ENCODE measurements at regions not wholly inside any gene's neighbourhood (a gene's known extent, or its start where the extent isn't known, plus 50 kb on each side); places are given as distances from the start of the nearest gene placed in this dataset.

GRCh38 chr18:72063001-72063400, 481.1 kb downstream of the CBLN2 start:
- no peak overlapping the region for H3K27ac ChIP-seq
- no peak overlapping the region for H3K4me3 Mint-ChIP-seq
- H3K27me3 Mint-ChIP-seq (ENCODE audit: insufficient read depth, low read depth): no peaks in the 10 kb centered on the region
- H3K4me1 Mint-ChIP-seq: no peaks in the 10 kb centered on the region
- H3K79me2 ChIP-seq (ENCODE audit: low read depth): no peaks in the 10 kb centered on the region
- TF ChIP-seq EZH2phosphoT487 (IDR thresholded peaks at IDR 0.05) (no peak), EZH2 (IDR thresholded peaks at IDR 0.05) (no peak)
- TF ChIP-seq, protein P1, sequence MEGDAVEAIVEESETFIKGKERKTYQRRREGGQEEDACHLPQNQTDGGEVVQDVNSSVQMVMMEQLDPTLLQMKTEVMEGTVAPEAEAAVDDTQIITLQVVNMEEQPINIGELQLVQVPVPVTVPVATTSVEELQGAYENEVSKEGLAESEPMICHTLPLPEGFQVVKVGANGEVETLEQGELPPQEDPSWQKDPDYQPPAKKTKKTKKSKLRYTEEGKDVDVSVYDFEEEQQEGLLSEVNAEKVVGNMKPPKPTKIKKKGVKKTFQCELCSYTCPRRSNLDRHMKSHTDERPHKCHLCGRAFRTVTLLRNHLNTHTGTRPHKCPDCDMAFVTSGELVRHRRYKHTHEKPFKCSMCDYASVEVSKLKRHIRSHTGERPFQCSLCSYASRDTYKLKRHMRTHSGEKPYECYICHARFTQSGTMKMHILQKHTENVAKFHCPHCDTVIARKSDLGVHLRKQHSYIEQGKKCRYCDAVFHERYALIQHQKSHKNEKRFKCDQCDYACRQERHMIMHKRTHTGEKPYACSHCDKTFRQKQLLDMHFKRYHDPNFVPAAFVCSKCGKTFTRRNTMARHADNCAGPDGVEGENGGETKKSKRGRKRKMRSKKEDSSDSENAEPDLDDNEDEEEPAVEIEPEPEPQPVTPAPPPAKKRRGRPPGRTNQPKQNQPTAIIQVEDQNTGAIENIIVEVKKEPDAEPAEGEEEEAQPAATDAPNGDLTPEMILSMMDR (IDR thresholded peaks at IDR 0.05): no peak
- no peak for DNase-seq (ENCODE audit: low spot score)
- no peak overlapping the region for H3K27ac Mint-ChIP-seq
- no peak overlapping the region for H3K4me2 ChIP-seq
- H3K9me3 ChIP-seq (ENCODE audit: low read depth): no peaks in the 10 kb centered on the region
- H2AFZ ChIP-seq (replicated peaks): no peak overlapping the region
- H3F3A ChIP-seq (ENCODE audit: low read depth): no peaks in the 10 kb centered on the region
- H3K4me1 ChIP-seq: no peaks in the 10 kb centered on the region
- no peaks in the 10 kb centered on the region for H3K27me3 ChIP-seq
- H3K9ac ChIP-seq: no peak overlapping the region
- no peaks in the 10 kb centered on the region for H3K36me3 Mint-ChIP-seq
- no peaks in the 10 kb centered on the region for H3K9me3 Mint-ChIP-seq
- no peaks in the 10 kb centered on the region for H4K20me1 ChIP-seq (ENCODE audit: low read depth)
- no peaks in the 10 kb centered on the region for H3K36me3 ChIP-seq
- no peak overlapping the region for H3K4me3 ChIP-seq

DNA sequence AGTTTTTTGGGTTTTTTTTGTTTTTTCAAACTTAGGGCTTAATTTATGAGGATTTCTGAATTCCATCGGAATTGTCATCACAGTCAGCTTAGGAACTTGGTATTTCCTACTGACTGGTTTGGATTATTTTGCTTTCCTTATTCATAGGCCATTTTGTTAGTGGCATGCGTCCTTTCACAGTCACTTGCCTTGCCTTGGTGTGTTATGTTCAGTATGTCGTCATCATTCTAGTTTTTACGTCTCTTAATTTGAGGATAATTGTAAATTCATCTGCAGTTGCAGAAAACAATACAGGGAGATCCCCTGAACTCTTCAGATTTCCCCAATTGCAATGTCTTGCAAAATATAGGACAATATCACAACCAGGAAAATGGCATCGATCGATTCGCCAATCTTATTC, 485.3 kb downstream of the CBLN2 start:
- H3K9me3 ChIP-seq (ENCODE audit: low read depth): no peaks in the 10 kb centered on the region
- DNase-seq (ENCODE audit: low spot score): no peak
- H3K4me2 ChIP-seq: no peak overlapping the region
- H3K4me1 ChIP-seq: no peaks in the 10 kb centered on the region
- no peaks in the 10 kb centered on the region for H3K36me3 Mint-ChIP-seq
- no peaks in the 10 kb centered on the region for H3K9me3 Mint-ChIP-seq
- no peak overlapping the region for H3K9ac ChIP-seq
- no peaks in the 10 kb centered on the region for H3K36me3 ChIP-seq
- TF ChIP-seq EZH2phosphoT487 (IDR thresholded peaks at IDR 0.05): no peak
- TF ChIP-seq EZH2 (IDR thresholded peaks at IDR 0.05): no peak
- TF ChIP-seq, protein P1 (IDR thresholded peaks at IDR 0.05): no peak
- H3K27ac Mint-ChIP-seq: no peak overlapping the region
- H3K79me2 ChIP-seq (ENCODE audit: low read depth): no peaks in the 10 kb centered on the region
- no peaks in the 10 kb centered on the region for H3K27me3 ChIP-seq
- no peak overlapping the region for H3K4me3 Mint-ChIP-seq
- H2AFZ ChIP-seq (replicated peaks): no peak overlapping the region
- H4K20me1 ChIP-seq (ENCODE audit: low read depth): no peaks in the 10 kb centered on the region
- H3K4me1 Mint-ChIP-seq: no peaks in the 10 kb centered on the region
- H3K4me3 ChIP-seq: no peak overlapping the region
- H3F3A ChIP-seq (ENCODE audit: low read depth): no peaks in the 10 kb centered on the region
- H3K27me3 Mint-ChIP-seq (ENCODE audit: insufficient read depth, low read depth): no peaks in the 10 kb centered on the region
- H3K27ac ChIP-seq: no peak overlapping the region

GRCh38 chr18:72056171-72056570, 488.0 kb downstream of the CBLN2 start:
- H3K27me3 Mint-ChIP-seq (ENCODE audit: insufficient read depth, low read depth): no peaks in the 10 kb centered on the region
- Histone ChIP-seq H3K4me2 (no peak overlapping the region), H3K9ac (no peak overlapping the region), H3K4me3 (no peak overlapping the region), H2AFZ (replicated peaks) (no peak overlapping the region), H3K9me3 (ENCODE audit: low read depth) (no peaks in the 10 kb centered on the region), H4K20me1 (ENCODE audit: low read depth) (no peaks in the 10 kb centered on the region), H3K36me3 (no peaks in the 10 kb centered on the region), H3K27me3 (no peaks in the 10 kb centered on the region), H3K79me2 (ENCODE audit: low read depth) (no peaks in the 10 kb centered on the region), H3K4me1 (no peaks in the 10 kb centered on the region), H3F3A (ENCODE audit: low read depth) (no peaks in the 10 kb centered on the region), H3K27ac (no peak overlapping the region)
- H3K27ac Mint-ChIP-seq: no peak overlapping the region
- H3K36me3 Mint-ChIP-seq: no peaks in the 10 kb centered on the region
- TF ChIP-seq EZH2 (IDR thresholded peaks at IDR 0.05) (no peak), EZH2phosphoT487 (IDR thresholded peaks at IDR 0.05) (no peak)
- TF ChIP-seq, protein P1 (IDR thresholded peaks at IDR 0.05): no peak
- no peak for DNase-seq (ENCODE audit: low spot score)
- H3K9me3 Mint-ChIP-seq: no peaks in the 10 kb centered on the region
- no peak overlapping the region for H3K4me3 Mint-ChIP-seq
- H3K4me1 Mint-ChIP-seq: no peaks in the 10 kb centered on the region
